ENCODE measurements at regions not wholly inside any gene's neighbourhood (a gene's known extent, or its start where the extent isn't known, plus 50 kb on each side); places are given as distances from the start of the nearest gene placed in this dataset.

DNA sequence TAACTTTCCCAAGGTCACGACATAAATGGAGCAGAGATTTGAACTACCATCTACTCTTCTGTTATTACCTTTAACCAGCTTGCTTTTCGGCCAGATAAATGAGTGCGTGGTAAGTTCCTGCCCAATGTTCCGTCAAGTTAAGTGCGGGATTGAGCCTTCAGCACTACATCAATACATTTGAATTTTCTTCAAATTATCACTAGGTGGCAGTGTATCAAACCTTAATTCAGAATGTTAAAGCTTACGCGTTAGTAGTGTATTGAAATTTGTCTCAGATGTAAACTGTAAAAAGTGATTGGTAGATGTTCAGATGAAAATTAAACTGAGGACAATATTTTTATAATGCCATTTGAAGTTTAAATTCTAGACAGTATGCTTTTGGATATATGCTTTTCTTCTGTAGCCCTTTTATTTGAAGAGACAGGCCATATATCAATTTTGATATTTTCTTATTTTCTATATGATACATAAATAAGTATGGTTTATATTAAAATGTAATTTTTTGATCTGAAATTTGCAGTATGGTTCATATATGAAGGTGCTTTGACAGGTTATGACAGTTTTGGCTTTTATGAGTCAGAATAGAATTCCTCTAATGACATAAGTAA, 681.3 kb downstream of the ADCYAP1 start:
- H3K4me3 ChIP-seq (ENCODE audit: low read depth, low read length), result no peak overlapping the region

DNA sequence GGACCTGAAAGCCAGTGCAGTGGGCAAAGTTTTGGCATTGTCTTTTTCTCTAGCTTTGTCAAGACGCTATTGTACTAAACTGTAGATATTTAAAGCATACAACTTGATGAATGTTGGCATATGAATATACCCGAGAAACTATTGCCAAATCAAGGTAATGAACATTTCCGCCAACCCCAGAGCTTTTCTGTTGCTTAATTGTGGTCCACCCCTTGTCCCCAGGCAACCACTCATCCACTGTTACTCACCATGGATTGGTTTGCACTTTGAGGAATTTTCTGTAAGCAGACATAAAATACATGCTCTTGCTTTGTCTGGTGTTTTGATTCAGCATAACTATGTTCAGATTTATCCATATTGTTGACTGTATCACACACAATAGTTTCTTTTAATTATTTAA, 688.4 kb downstream of the ADCYAP1 start:
- no peak overlapping the region for H3K4me3 ChIP-seq (ENCODE audit: low read depth, low read length)
- TF ChIP-seq, protein P1, sequence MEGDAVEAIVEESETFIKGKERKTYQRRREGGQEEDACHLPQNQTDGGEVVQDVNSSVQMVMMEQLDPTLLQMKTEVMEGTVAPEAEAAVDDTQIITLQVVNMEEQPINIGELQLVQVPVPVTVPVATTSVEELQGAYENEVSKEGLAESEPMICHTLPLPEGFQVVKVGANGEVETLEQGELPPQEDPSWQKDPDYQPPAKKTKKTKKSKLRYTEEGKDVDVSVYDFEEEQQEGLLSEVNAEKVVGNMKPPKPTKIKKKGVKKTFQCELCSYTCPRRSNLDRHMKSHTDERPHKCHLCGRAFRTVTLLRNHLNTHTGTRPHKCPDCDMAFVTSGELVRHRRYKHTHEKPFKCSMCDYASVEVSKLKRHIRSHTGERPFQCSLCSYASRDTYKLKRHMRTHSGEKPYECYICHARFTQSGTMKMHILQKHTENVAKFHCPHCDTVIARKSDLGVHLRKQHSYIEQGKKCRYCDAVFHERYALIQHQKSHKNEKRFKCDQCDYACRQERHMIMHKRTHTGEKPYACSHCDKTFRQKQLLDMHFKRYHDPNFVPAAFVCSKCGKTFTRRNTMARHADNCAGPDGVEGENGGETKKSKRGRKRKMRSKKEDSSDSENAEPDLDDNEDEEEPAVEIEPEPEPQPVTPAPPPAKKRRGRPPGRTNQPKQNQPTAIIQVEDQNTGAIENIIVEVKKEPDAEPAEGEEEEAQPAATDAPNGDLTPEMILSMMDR (IDR thresholded peaks at IDR 0.05; ENCODE audit: borderline replicate concordance, insufficient read depth, low read depth, low read length), result no peak

More for the DNA sequence above, 681.3 kb downstream of the ADCYAP1 start:
- TF ChIP-seq, protein P1 (IDR thresholded peaks at IDR 0.05; ENCODE audit: borderline replicate concordance, insufficient read depth, low read depth, low read length), result peak; percentile 37; the same call in 1 of the 2 replicates

DNA sequence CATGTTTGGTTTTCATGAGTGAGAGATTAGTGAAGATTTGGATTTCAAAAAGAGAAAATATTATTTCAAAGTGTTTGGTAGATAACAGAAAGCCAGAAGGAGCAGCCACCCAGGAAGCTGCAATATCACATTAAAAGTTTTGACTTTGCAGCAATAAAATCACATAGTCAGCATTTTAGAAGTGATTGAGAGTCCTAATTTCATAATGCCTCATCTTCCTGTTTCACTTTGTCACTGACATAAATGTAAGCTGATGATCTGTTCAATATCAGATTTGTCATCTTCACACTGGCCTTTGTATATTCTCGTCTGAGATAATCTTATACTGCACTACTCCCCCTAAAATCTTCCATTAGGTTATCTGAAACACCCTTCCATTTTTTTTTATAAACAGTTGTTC, 690.5 kb downstream of the ADCYAP1 start:
- no peak overlapping the region for H3K4me3 ChIP-seq (ENCODE audit: low read depth, low read length)
- TF ChIP-seq, protein P1 (IDR thresholded peaks at IDR 0.05; ENCODE audit: borderline replicate concordance, insufficient read depth, low read depth, low read length), result no peak

DNA sequence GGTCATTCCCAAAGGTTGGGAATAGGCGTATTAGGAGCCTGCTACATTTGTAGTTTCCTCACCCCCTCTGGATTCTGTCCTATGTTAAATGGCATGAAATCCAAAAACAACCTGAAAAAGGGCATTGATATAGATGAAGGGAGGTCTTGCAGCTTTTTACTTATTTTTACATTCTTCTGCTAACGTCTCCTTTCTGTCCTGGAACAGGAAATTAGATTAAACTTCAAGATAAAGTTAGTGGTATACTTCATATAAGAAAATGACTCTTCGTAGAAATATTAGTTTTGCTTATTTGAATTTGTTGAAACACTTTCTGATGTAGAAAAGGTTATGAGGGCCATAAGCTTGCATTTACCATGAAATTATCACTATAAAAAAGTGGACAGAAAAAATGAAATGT, 694.5 kb downstream of the ADCYAP1 start:
- TF ChIP-seq, protein P1 (IDR thresholded peaks at IDR 0.05; ENCODE audit: borderline replicate concordance, insufficient read depth, low read depth, low read length), result no peak
- H3K4me3 ChIP-seq (ENCODE audit: low read depth, low read length), result no peak overlapping the region

DNA sequence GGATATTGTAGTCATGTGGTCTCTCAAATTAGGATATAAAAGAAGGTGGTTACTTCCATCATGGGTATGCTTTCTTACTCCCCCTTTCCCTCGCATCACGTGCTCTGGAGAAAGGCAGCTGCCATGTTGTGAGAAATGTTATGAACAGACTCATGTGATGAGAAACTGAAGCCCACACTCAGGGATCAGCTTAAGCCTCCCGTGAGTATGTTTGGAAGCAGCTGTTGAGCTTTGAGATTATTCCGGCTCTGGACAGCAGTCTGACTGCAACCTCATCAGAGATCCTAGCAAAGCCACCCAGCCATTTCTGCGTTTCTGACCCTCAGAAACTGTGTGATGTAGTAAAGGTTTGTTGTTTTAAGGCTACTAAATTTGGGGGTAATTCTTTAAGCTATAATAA, 700.1 kb downstream of the ADCYAP1 start:
- H3K4me3 ChIP-seq (ENCODE audit: low read depth, low read length), result no peak overlapping the region
- TF ChIP-seq, protein P1 (IDR thresholded peaks at IDR 0.05; ENCODE audit: borderline replicate concordance, insufficient read depth, low read depth, low read length), result no peak

DNA sequence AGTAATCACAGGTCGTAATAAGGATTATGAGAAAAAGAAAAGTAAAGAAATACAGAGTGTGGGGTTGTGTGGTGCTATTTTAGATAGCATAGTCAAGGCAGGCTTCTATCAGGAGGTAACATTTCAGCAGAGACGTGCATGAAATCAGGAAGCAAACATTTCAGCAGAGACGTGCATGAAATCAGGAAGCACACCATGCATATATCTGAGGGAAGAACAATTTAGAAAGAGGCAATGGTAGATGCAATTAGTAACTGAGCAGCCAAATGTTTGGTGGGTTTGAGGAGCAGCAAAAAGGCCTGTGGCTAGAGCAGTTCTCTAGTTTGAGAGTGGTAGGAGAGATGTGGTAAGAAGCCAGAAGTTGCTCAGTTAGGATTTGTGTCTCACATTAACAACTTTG, 713.7 kb downstream of the ADCYAP1 start:
- no peak overlapping the region for H3K4me3 ChIP-seq (ENCODE audit: low read depth, low read length)

DNA sequence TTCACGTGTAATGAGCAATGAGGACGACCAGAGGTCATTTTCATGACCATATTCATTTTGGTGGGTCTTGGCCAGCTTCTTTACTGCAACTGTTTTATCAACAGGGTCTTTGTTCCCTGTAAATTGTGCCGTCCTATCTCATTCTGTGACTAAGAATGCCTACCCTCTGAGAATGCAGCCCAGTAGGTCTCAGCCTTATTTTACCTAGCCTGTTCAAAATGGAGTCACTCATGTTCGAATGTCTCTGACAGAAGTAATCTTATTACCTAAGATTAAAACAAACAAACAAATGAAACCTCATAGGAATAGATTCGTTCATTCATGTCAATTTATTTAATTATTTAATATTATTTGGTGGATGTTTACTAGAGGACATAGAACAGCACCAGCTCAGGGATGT, 714.8 kb downstream of the ADCYAP1 start:
- TF ChIP-seq, protein P1 (IDR thresholded peaks at IDR 0.05; ENCODE audit: borderline replicate concordance, insufficient read depth, low read depth, low read length), result no peak
- H3K4me3 ChIP-seq (ENCODE audit: low read depth, low read length), result no peak overlapping the region

More for the DNA sequence above, 713.7 kb downstream of the ADCYAP1 start:
- TF ChIP-seq, protein P1 (IDR thresholded peaks at IDR 0.05; ENCODE audit: borderline replicate concordance, insufficient read depth, low read depth, low read length), result no peak

Data from GM12875 (cell line).